ENCODE measurements at regions not wholly inside any gene's neighbourhood (a gene's known extent, or its start where the extent isn't known, plus 50 kb on each side); places are given as distances from the start of the nearest gene placed in this dataset.

DNA sequence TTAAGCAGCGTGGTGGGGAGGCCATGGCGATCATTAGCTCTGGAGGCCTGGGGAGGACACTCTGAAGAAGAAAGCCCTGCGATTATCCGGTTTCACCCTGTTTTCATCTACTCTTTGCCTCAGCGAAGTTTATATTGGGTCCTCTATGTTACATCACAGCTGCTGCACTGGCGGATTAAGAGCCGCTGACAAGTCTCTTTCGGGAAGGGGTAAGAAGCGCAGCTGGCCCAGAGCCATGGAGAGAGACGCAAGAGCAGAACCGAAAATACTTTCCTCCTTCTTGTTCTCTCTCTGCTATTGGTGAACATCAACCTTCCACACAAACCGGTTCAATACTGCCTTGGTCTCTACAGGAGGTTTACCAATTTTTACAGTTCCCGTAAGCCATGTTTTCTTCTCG lies 291.5 kb downstream of the FAM72C start:
- TF ChIP-seq EZH2 (IDR thresholded peaks at IDR 0.05): no peak
- TF ChIP-seq, protein P1, sequence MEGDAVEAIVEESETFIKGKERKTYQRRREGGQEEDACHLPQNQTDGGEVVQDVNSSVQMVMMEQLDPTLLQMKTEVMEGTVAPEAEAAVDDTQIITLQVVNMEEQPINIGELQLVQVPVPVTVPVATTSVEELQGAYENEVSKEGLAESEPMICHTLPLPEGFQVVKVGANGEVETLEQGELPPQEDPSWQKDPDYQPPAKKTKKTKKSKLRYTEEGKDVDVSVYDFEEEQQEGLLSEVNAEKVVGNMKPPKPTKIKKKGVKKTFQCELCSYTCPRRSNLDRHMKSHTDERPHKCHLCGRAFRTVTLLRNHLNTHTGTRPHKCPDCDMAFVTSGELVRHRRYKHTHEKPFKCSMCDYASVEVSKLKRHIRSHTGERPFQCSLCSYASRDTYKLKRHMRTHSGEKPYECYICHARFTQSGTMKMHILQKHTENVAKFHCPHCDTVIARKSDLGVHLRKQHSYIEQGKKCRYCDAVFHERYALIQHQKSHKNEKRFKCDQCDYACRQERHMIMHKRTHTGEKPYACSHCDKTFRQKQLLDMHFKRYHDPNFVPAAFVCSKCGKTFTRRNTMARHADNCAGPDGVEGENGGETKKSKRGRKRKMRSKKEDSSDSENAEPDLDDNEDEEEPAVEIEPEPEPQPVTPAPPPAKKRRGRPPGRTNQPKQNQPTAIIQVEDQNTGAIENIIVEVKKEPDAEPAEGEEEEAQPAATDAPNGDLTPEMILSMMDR (IDR thresholded peaks at IDR 0.05 in 2 of 3, conservative IDR thresholded peaks at IDR 0.05 in 1 of 3; ENCODE audit: borderline replicate concordance in 1 of 3, insufficient read depth in 1 of 3, low read depth in 2 of 3, low read length in 2 of 3): no peak
- TF ChIP-seq YY1 (IDR thresholded peaks at IDR 0.05; ENCODE audit: extremely low read depth, insufficient replicate concordance, low read depth, low read length): no peak
- TF ChIP-seq POLR2AphosphoS5 (IDR thresholded peaks at IDR 0.05; ENCODE audit: low read depth, low read length): no peak
- TF ChIP-seq EZH2phosphoT487 (IDR thresholded peaks at IDR 0.05; ENCODE audit: borderline replicate concordance): no peak

Data from HCT116 (cell line).